ENCODE measurements at regions not wholly inside any gene's neighbourhood (a gene's known extent, or its start where the extent isn't known, plus 50 kb on each side); places are given as distances from the start of the nearest gene placed in this dataset.
A peak's percentile ranks its signal among the peaks of the same experiment; 100 is the strongest.

GRCh38 chr7:13099154-13099795 is 411.8 kb downstream of the ARL4A start:
- no peaks in the 10 kb centered on the region for H3K36me3 ChIP-seq
- H3K9me3 ChIP-seq: no peaks in the 10 kb centered on the region
- no peak overlapping the region for H3K27ac ChIP-seq
- ATAC-seq (no peak), DNase-seq (no peak), FAIRE-seq (no peak)
- no peaks in the 10 kb centered on the region for H3K27me3 ChIP-seq
- H3K4me3 ChIP-seq: no peak overlapping the region
- no peaks in the 10 kb centered on the region for H3K4me1 ChIP-seq
- intact Hi-C loops (cut with DNase I): no loop called here
- WGBS, 2 donors: 89 to 90% methylated on average over 5 of the region's 5 CpGs
- TF ChIP-seq, protein P1, sequence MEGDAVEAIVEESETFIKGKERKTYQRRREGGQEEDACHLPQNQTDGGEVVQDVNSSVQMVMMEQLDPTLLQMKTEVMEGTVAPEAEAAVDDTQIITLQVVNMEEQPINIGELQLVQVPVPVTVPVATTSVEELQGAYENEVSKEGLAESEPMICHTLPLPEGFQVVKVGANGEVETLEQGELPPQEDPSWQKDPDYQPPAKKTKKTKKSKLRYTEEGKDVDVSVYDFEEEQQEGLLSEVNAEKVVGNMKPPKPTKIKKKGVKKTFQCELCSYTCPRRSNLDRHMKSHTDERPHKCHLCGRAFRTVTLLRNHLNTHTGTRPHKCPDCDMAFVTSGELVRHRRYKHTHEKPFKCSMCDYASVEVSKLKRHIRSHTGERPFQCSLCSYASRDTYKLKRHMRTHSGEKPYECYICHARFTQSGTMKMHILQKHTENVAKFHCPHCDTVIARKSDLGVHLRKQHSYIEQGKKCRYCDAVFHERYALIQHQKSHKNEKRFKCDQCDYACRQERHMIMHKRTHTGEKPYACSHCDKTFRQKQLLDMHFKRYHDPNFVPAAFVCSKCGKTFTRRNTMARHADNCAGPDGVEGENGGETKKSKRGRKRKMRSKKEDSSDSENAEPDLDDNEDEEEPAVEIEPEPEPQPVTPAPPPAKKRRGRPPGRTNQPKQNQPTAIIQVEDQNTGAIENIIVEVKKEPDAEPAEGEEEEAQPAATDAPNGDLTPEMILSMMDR (IDR thresholded peaks at IDR 0.05): no peak

DNA sequence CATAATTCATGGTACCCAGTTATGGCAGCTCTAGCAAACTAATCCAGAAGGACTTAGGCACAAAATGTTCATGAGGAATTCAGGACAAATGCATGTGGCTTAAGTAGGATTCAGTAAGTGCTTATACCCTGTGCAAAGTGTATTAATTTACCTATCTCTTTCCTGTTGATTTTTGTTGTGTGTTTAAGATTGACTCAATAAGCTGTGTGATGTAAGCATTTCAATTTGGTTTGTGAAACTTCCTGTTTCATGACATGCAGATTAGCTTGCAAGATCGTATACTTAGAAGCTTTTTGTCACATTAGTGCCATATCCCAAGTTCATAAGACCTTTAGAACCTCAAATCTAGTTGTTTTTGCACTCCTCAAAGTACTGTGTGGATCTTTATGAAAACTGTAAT is 416.7 kb downstream of the ARL4A start:
- H3K27ac ChIP-seq: no peak overlapping the region
- 26 to 32% methylated on average over 1 of the region's 1 CpG for WGBS, 2 donors
- H3K9me3 ChIP-seq: no peaks in the 10 kb centered on the region
- no peak for DNase-seq
- intact Hi-C loops (cut with DNase I): no loop called here
- no peak for FAIRE-seq
- H3K4me1 ChIP-seq: no peaks in the 10 kb centered on the region
- peak; percentile 47 to 69 (median 66) for ATAC-seq
- H3K27me3 ChIP-seq: no peaks in the 10 kb centered on the region
- no peak overlapping the region for H3K4me3 ChIP-seq
- no peaks in the 10 kb centered on the region for H3K36me3 ChIP-seq
- TF ChIP-seq, protein P1 (IDR thresholded peaks at IDR 0.05): no peak

DNA sequence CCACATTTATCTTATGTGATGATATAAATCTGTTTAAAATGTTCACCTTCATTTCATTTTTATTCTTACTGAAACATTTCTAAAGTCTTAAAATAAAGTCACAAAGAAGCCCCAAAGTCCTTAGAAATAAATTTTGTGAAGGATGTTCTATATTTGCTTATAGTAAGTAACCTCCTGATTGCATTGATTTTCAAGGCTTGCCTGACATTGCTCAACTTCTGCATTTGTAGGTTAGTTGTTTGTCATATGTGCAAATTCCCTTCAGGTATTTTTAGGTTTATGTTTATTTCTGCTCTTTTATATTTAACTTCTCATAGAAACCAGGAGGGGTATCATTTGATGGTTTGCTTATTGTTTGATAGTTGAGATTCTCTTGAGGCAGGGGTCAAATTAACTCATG is 417.8 kb downstream of the ARL4A start:
- Histone ChIP-seq H3K4me1 (no peaks in the 10 kb centered on the region), H3K36me3 (no peaks in the 10 kb centered on the region), H3K27ac (no peak overlapping the region), H3K4me3 (no peak overlapping the region), H3K9me3 (no peaks in the 10 kb centered on the region), H3K27me3 (no peaks in the 10 kb centered on the region)
- DNase-seq (no peak), ATAC-seq (no peak), FAIRE-seq (no peak)
- intact Hi-C loops (cut with DNase I): no loop called here
- TF ChIP-seq, protein P1 (IDR thresholded peaks at IDR 0.05): no peak

- TF ChIP-seq, protein P1 (IDR thresholded peaks at IDR 0.05): no peak
- FAIRE-seq (no peak), ATAC-seq (no peak), DNase-seq (no peak)
- Histone ChIP-seq H3K4me3 (no peak overlapping the region), H3K27ac (no peak overlapping the region), H3K27me3 (no peaks in the 10 kb centered on the region), H3K4me1 (no peaks in the 10 kb centered on the region), H3K36me3 (no peaks in the 10 kb centered on the region), H3K9me3 (no peaks in the 10 kb centered on the region)
- WGBS, 2 donors: 90 to 97% methylated on average over 2 of the region's 2 CpGs
- intact Hi-C loops (cut with DNase I): no loop called here
These were observed 419.1 kb downstream of the ARL4A start for GRCh38 chr7:13106513-13106912.

GRCh38 chr7:13107291-13107690 is 419.9 kb downstream of the ARL4A start:
- intact Hi-C loops (cut with DNase I): no loop called here
- Histone ChIP-seq H3K4me1 (no peaks in the 10 kb centered on the region), H3K27me3 (no peaks in the 10 kb centered on the region), H3K9me3 (no peaks in the 10 kb centered on the region), H3K27ac (no peak overlapping the region), H3K36me3 (no peaks in the 10 kb centered on the region), H3K4me3 (no peak overlapping the region)
- TF ChIP-seq, protein P1 (IDR thresholded peaks at IDR 0.05): no peak
- DNase-seq (no peak), FAIRE-seq (no peak), ATAC-seq (no peak)
